Sigmoid colon (tissue), 4 donors: ENCODE measurements at regions not wholly inside any gene's neighbourhood (a gene's known extent, or its start where the extent isn't known, plus 50 kb on each side); places are given as distances from the start of the nearest gene placed in this dataset.

Experiments used
- EP300 ChIP-seq, 4 donors: sonication (generic); formaldehyde crosslinking; IDR thresholded peaks; one replicate each; pipeline ENCODE4 v1.6.1; 2017; ENCODE audit warnings: antibody characterized with exemption in 4 of 4
- POLR2A ChIP-seq, 2 donors: fragments of 450-650 bp; IDR thresholded peaks; one replicate each; pipeline ENCODE4 v1.6.1; 2016; ENCODE audit warnings: antibody characterized with exemption in 2 of 2, mild to moderate bottlenecking in 2 of 2, moderate library complexity in 2 of 2

- TF ChIP-seq EP300 (IDR thresholded peaks at IDR 0.05) = no peak
- no peak for TF ChIP-seq POLR2A (IDR thresholded peaks at IDR 0.05)
Observed at GRCh38 chr7:153247926-153248325, 488.4 kb downstream of the ACTR3B start.
